ENCODE measurements at regions not wholly inside any gene's neighbourhood (a gene's known extent, or its start where the extent isn't known, plus 50 kb on each side); places are given as distances from the start of the nearest gene placed in this dataset.

GRCh38 chr12:24441458-24441857 is 492.0 kb upstream of the SOX5 start:
- no peak for TF ChIP-seq POLR2A (IDR thresholded peaks at IDR 0.05; ENCODE audit: borderline replicate concordance, extremely low read depth, insufficient read depth, insufficient read length)
- TF ChIP-seq CTCF (IDR thresholded peaks at IDR 0.05 in 2 of 3, conservative IDR thresholded peaks at IDR 0.05 in 1 of 3; ENCODE audit: borderline replicate concordance in 1 of 3, insufficient read depth in 1 of 3, low read depth in 2 of 3, low read length in 2 of 3) = no peak
- no peak for TF ChIP-seq ATF3 (IDR thresholded peaks at IDR 0.05)
- TF ChIP-seq ZFX (IDR thresholded peaks at IDR 0.05) = no peak
- TF ChIP-seq ZNF274 (IDR thresholded peaks at IDR 0.05; ENCODE audit: low read depth, low read length) = no peak
- TF ChIP-seq TCF7L2 (IDR thresholded peaks at IDR 0.05; ENCODE audit: borderline replicate concordance, extremely low read depth, insufficient read depth, insufficient read length) = no peak
- no peak for TF ChIP-seq POLR2AphosphoS5 (IDR thresholded peaks at IDR 0.05; ENCODE audit: low read depth, low read length)
- TF ChIP-seq REST (IDR thresholded peaks at IDR 0.05; ENCODE audit: low read depth) = no peak
- TF ChIP-seq YY1 (IDR thresholded peaks at IDR 0.05; ENCODE audit: extremely low read depth, insufficient replicate concordance, low read depth, low read length) = no peak
- no peak for TF ChIP-seq SP1 (IDR thresholded peaks at IDR 0.05; ENCODE audit: low read depth)
- TF ChIP-seq JUND (IDR thresholded peaks at IDR 0.05) = no peak
- no peak for TF ChIP-seq RAD21 (IDR thresholded peaks at IDR 0.05; ENCODE audit: low read depth)
- no peak for TF ChIP-seq ELF1 (IDR thresholded peaks at IDR 0.05; ENCODE audit: borderline replicate concordance, low read depth)
- no peak for TF ChIP-seq MAX (IDR thresholded peaks at IDR 0.05)
- TF ChIP-seq CEBPB (IDR thresholded peaks at IDR 0.05; ENCODE audit: low read depth) = no peak
- TF ChIP-seq FOSL1 (IDR thresholded peaks at IDR 0.05; ENCODE audit: low read depth) = no peak
- TF ChIP-seq CBX3 (IDR thresholded peaks at IDR 0.05; ENCODE audit: low read depth) = no peak
- no peak for TF ChIP-seq SRF (IDR thresholded peaks at IDR 0.05; ENCODE audit: low read depth)
- TF ChIP-seq EGR1 (IDR thresholded peaks at IDR 0.05; ENCODE audit: low read depth) = no peak
- Histone ChIP-seq H3K27ac (ENCODE audit: low read depth, low read length) (no peak overlapping the region), H3K4me1 (ENCODE audit: control insufficient read depth in 1 of 2, insufficient read depth in 2 of 2, low read length in 2 of 2) (no peaks in the 10 kb centered on the region), H3K9ac (ENCODE audit: low read length) (no peak overlapping the region), H3K36me3 (ENCODE audit: control insufficient read depth in 1 of 2, insufficient read depth in 2 of 2, low read length in 2 of 2) (no peaks in the 10 kb centered on the region), H3K4me3 (replicated peaks in 1 of 2; ENCODE audit: low read depth in 1 of 2, low read length in 2 of 2) (no peak overlapping the region), H2AFZ (ENCODE audit: low read depth, low read length, poor library complexity, severe bottlenecking) (no peak overlapping the region), H3K9me2 (ENCODE audit: insufficient read depth) (no peaks in the 10 kb centered on the region), H3K79me2 (ENCODE audit: insufficient read depth, low read length) (no peaks in the 10 kb centered on the region), H3K27me3 (ENCODE audit: insufficient read depth, low read length) (no peaks in the 10 kb centered on the region), H3K9me3 (ENCODE audit: control insufficient read depth in 1 of 2, insufficient read depth in 1 of 2, low read depth in 1 of 2, low read length in 2 of 2) (peaks cover 8 to 41% of the 10 kb centered on the region in 2 experiments; a peak in 2 of 4 replicates), H4K20me1 (ENCODE audit: insufficient read depth) (no peaks in the 10 kb centered on the region), H3K4me2 (ENCODE audit: low read length) (no peak overlapping the region)
- ChIA-PET CTCF (no interaction called here), RAD21 (ENCODE audit: low non-redundant PET in 1 of 2, low total read pairs in 2 of 2, uncharacterized antibody in 2 of 2, unreplicated experiment in 2 of 2) (no interaction called here), POLR2A (no interaction called here)
- intact Hi-C loops (cut with micrococcal nuclease) = no loop called here
- ATAC-seq (no peak), DNase-seq (ENCODE audit: low read depth, low spot score) (no peak)
- no TSS peak for BruUV-seq (replicated peaks)

All from HCT116 (cell line).